HG03025 (cell line): ENCODE measurements at regions not wholly inside any gene's neighbourhood (a gene's known extent, or its start where the extent isn't known, plus 50 kb on each side); places are given as distances from the start of the nearest gene placed in this dataset.

Experiments used
- ATAC-seq: cut with Tn5 transposase; IDR thresholded peaks from one replicate; pipeline ENCODE4 v1.9.1; 2021; ENCODE audit warnings: mild to moderate bottlenecking, moderate library complexity; ENCODE audit not compliant: unreplicated experiment, low FRiP score

- no peak for ATAC-seq
Observed at GRCh38 chr2:192887337-192887736, 692.6 kb upstream of the TMEFF2 start.

- no peak for ATAC-seq
Observed at GRCh38 chr2:192886636-192887035, 691.9 kb upstream of the TMEFF2 start.

GRCh38 chr2:192885569-192886160, 690.9 kb upstream of the TMEFF2 start:
- ATAC-seq, result no peak

GRCh38 chr2:192877159-192877558, 682.4 kb upstream of the TMEFF2 start:
- ATAC-seq, result no peak

- ATAC-seq, result no peak
Observed at GRCh38 chr2:192876698-192877097, 682.0 kb upstream of the TMEFF2 start.

GRCh38 chr2:192854706-192855105, 660.0 kb upstream of the TMEFF2 start:
- ATAC-seq, result no peak

- no peak for ATAC-seq
Observed at GRCh38 chr2:192854031-192854430, 659.3 kb upstream of the TMEFF2 start.

- no peak for ATAC-seq
Observed at GRCh38 chr2:192828947-192829346, 634.2 kb upstream of the TMEFF2 start.

- no peak for ATAC-seq
Observed at GRCh38 chr2:192828175-192828574, 633.4 kb upstream of the TMEFF2 start.

GRCh38 chr2:192827735-192828134, 633.0 kb upstream of the TMEFF2 start:
- no peak for ATAC-seq

GRCh38 chr2:192814376-192814775, 619.6 kb upstream of the TMEFF2 start:
- no peak for ATAC-seq

GRCh38 chr2:192813341-192813740, 618.6 kb upstream of the TMEFF2 start:
- ATAC-seq, result no peak

GRCh38 chr2:192809173-192809572, 614.4 kb upstream of the TMEFF2 start:
- no peak for ATAC-seq

GRCh38 chr2:192783643-192784042, 588.9 kb upstream of the TMEFF2 start:
- ATAC-seq, result no peak

- no peak for ATAC-seq
Observed at GRCh38 chr2:192775459-192776262, 580.9 kb upstream of the TMEFF2 start.

- no peak for ATAC-seq
Observed at GRCh38 chr2:192775011-192775410, 580.3 kb upstream of the TMEFF2 start.

- no peak for ATAC-seq
Observed at GRCh38 chr2:192773044-192773443, 578.3 kb upstream of the TMEFF2 start.

- ATAC-seq, result no peak
Observed at GRCh38 chr2:192749611-192750200, 555.0 kb upstream of the TMEFF2 start.

- ATAC-seq, result no peak
Observed at GRCh38 chr2:192741889-192742288, 547.2 kb upstream of the TMEFF2 start.

- ATAC-seq, result no peak
Observed at GRCh38 chr2:192735447-192735846, 540.7 kb upstream of the TMEFF2 start.

GRCh38 chr2:192729369-192729768, 534.6 kb upstream of the TMEFF2 start:
- no peak for ATAC-seq

GRCh38 chr2:192725991-192726390, 531.3 kb upstream of the TMEFF2 start:
- ATAC-seq, result no peak
